A673 (cell line): ENCODE measurements at regions not wholly inside any gene's neighbourhood (a gene's known extent, or its start where the extent isn't known, plus 50 kb on each side); places are given as distances from the start of the nearest gene placed in this dataset.

Experiments used
- BruUV-seq: library from RNA; stranded (reverse); fragments of 400-500 nt; replicated peaks from 2 replicates; lab custom pipeline; 2021; lab: Mats Ljungman, UMichigan
- CTCF ChIA-PET: fragments of 300-600 bp; sonication (Branson Sonifier 250); formaldehyde crosslinking; loops from one replicate; lab custom pipeline; 2022; ENCODE audit warnings: antibody characterized with exemption; lab: Charles Lee
- POLR2A ChIA-PET: fragments of 300-600 bp; sonication (Branson Sonifier 250); formaldehyde crosslinking; loops from one replicate; lab custom pipeline; 2022; ENCODE audit warnings: antibody characterized with exemption; ENCODE audit not compliant: low non-redundant PET; lab: Charles Lee
- DNase-seq: peaks from one replicate; pipeline ENCODE4 v3.0.0-alpha.2; 2015; ENCODE audit warnings: low spot score
- H3K27ac ChIP-seq: fragments of 200-600 bp; sonication (generic); 2 replicates; pipeline ENCODE4 v1.5.1; 2016; ENCODE audit warnings: mixed run types, low read depth, mild to moderate bottlenecking, mixed read lengths, antibody characterized with exemption, low read length; ENCODE audit not compliant: poor library complexity, severe bottlenecking
- H3K27me3 ChIP-seq: fragments of 200-600 bp; sonication (generic); replicated peaks from 2 replicates; pipeline ENCODE4 v1.6.1; 2017; ENCODE audit warnings: mixed run types, low read depth, mild to moderate bottlenecking, mixed read lengths, antibody characterized with exemption, low read length; ENCODE audit not compliant: insufficient read depth, poor library complexity
- H3K36me3 ChIP-seq: fragments of 200-600 bp; sonication (generic); 2 replicates; pipeline ENCODE4 v1.6.1; 2016; ENCODE audit warnings: mixed run types, mild to moderate bottlenecking, mixed read lengths, antibody characterized with exemption, low read length; ENCODE audit not compliant: insufficient read depth, poor library complexity, severe bottlenecking
- H3K4me1 ChIP-seq: fragments of 200-600 bp; sonication (generic); 2 replicates; pipeline ENCODE4 v1.6.1; 2017; ENCODE audit warnings: mixed run types, mild to moderate bottlenecking, mixed read lengths, antibody characterized with exemption, low read length; ENCODE audit not compliant: insufficient read depth, poor library complexity, severe bottlenecking
- H3K4me3 ChIP-seq: fragments of 200-600 bp; sonication (generic); 2 replicates; pipeline ENCODE4 v1.5.1; 2016; ENCODE audit warnings: low read depth, mixed run types, mild to moderate bottlenecking, mixed read lengths, low read length; ENCODE audit not compliant: poor library complexity, severe bottlenecking
- H3K9me3 ChIP-seq: fragments of 200-600 bp; sonication (generic); 2 replicates; pipeline ENCODE4 v1.6.1; 2016; ENCODE audit warnings: mixed run types, low read depth, mild to moderate bottlenecking, mixed read lengths, antibody characterized with exemption, low read length; ENCODE audit not compliant: poor library complexity, severe bottlenecking
- EZH2 ChIP-seq: fragments of 200-600 bp; sonication (generic); IDR thresholded peaks from 2 replicates; pipeline ENCODE4 v1.6.1; 2017; ENCODE audit warnings: borderline replicate concordance, low read depth, mild to moderate bottlenecking, mixed read lengths, antibody characterized with exemption, low read length; ENCODE audit not compliant: poor library complexity, severe bottlenecking
- intact Hi-C: fragments of 100-400 bp; cut with micrococcal nuclease; formaldehyde crosslinking; loops from one replicate; pipeline ENCODE4 v1.10.0; 2022; ENCODE audit not compliant: unreplicated experiment
- TF ChIP-seq, protein P1 (sequence below): fragments of 300-800, 200-600 bp; sonication (generic); conservative IDR thresholded peaks from 2 replicates; pipeline ENCODE4 v1.5.1; 2017; ENCODE audit warnings: low read depth, mild to moderate bottlenecking, antibody characterized with exemption, low read length, moderate library complexity, mixed read lengths

GRCh38 chr16:19967561-19967960, 82.9 kb upstream of the GPRC5B start:
- H3K9me3 ChIP-seq = no peaks in the 10 kb centered on the region
- ChIA-PET CTCF (no interaction called here), POLR2A (no interaction called here)
- intact Hi-C loops = no loop called here
- H3K4me3 ChIP-seq = no peak overlapping the region
- BruUV-seq = no TSS peak
- no peak for TF ChIP-seq EZH2
- TF ChIP-seq, protein P1, sequence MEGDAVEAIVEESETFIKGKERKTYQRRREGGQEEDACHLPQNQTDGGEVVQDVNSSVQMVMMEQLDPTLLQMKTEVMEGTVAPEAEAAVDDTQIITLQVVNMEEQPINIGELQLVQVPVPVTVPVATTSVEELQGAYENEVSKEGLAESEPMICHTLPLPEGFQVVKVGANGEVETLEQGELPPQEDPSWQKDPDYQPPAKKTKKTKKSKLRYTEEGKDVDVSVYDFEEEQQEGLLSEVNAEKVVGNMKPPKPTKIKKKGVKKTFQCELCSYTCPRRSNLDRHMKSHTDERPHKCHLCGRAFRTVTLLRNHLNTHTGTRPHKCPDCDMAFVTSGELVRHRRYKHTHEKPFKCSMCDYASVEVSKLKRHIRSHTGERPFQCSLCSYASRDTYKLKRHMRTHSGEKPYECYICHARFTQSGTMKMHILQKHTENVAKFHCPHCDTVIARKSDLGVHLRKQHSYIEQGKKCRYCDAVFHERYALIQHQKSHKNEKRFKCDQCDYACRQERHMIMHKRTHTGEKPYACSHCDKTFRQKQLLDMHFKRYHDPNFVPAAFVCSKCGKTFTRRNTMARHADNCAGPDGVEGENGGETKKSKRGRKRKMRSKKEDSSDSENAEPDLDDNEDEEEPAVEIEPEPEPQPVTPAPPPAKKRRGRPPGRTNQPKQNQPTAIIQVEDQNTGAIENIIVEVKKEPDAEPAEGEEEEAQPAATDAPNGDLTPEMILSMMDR = no peak
- H3K27ac ChIP-seq = no peak overlapping the region
- H3K36me3 ChIP-seq = no peaks in the 10 kb centered on the region
- H3K27me3 ChIP-seq = peaks cover 21% of the 10 kb centered on the region
- DNase-seq = no peak
- no peaks in the 10 kb centered on the region for H3K4me1 ChIP-seq

GRCh38 chr16:19963301-19963700, 78.7 kb upstream of the GPRC5B start:
- Histone ChIP-seq H3K27ac (no peak overlapping the region), H3K4me3 (no peak overlapping the region), H3K9me3 (no peaks in the 10 kb centered on the region), H3K4me1 (no peaks in the 10 kb centered on the region), H3K27me3 (peaks cover 50% of the 10 kb centered on the region), H3K36me3 (no peaks in the 10 kb centered on the region)
- intact Hi-C loops = no loop called here
- TF ChIP-seq, protein P1 = no peak
- no peak for TF ChIP-seq EZH2
- no peak for DNase-seq
- ChIA-PET CTCF (no interaction called here), POLR2A (no interaction called here)
- BruUV-seq = no TSS peak

GRCh38 chr16:19960183-19960582, 75.5 kb upstream of the GPRC5B start:
- no TSS peak for BruUV-seq
- POLR2A ChIA-PET = no interaction called here

More at GRCh38 chr16:19960183-19960582, 75.5 kb upstream of the GPRC5B start:
- Histone ChIP-seq H3K27ac (no peak overlapping the region), H3K4me1 (no peaks in the 10 kb centered on the region), H3K9me3 (no peaks in the 10 kb centered on the region), H3K36me3 (no peaks in the 10 kb centered on the region), H3K27me3 (peaks cover 54% of the 10 kb centered on the region), H3K4me3 (no peak overlapping the region)
- intact Hi-C loops = no loop called here
- CTCF ChIA-PET = no interaction called here
- TF ChIP-seq, protein P1 = no peak
- no peak for TF ChIP-seq EZH2
- no peak for DNase-seq
